ENCODE measurements at regions not wholly inside any gene's neighbourhood (a gene's known extent, or its start where the extent isn't known, plus 50 kb on each side); places are given as distances from the start of the nearest gene placed in this dataset.

DNA sequence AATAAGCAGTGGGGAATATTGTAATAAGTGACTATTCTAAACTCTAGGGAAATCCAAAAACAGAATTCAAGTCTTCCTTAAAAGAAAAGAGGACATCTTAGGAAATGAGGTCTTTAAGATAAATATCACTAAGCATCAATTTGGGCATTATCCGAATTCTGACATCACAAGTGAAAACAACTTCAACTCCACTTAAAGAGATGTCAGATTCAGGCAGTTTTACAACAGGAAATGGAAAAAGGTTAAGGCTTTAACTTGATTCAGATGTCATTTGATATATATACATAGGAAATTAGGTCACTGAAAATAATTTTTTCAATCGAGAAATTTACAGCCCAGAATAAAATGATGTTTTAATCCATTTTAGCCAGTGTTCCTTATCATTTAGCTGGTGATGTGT lies 435.4 kb downstream of the SETD4 start:
- Histone ChIP-seq H3K36me3 (ENCODE audit: control insufficient read depth, insufficient read depth, low read length) (no peaks in the 10 kb centered on the region), H3K9me3 (ENCODE audit: control insufficient read depth, insufficient read depth, low read length) (no peaks in the 10 kb centered on the region), H3K4me3 (ENCODE audit: low read length) (no peak overlapping the region), H3K4me1 (ENCODE audit: control insufficient read depth, insufficient read depth, low read length) (no peaks in the 10 kb centered on the region), H3K27me3 (ENCODE audit: control insufficient read depth, insufficient read depth, low read length) (peaks cover 8% of the 10 kb centered on the region), H3K27ac (ENCODE audit: low read length) (no peak overlapping the region)
- intact Hi-C loops (cut with micrococcal nuclease) = no loop called here
- ATAC-seq = no peak
- no CpG with 5 or more reads among the region's 2 CpGs for WGBS (ENCODE audit: insufficient coverage)
- no peaks in the 10 kb centered on the region for H3K36me3 Mint-ChIP-seq
- TF ChIP-seq, protein P1, sequence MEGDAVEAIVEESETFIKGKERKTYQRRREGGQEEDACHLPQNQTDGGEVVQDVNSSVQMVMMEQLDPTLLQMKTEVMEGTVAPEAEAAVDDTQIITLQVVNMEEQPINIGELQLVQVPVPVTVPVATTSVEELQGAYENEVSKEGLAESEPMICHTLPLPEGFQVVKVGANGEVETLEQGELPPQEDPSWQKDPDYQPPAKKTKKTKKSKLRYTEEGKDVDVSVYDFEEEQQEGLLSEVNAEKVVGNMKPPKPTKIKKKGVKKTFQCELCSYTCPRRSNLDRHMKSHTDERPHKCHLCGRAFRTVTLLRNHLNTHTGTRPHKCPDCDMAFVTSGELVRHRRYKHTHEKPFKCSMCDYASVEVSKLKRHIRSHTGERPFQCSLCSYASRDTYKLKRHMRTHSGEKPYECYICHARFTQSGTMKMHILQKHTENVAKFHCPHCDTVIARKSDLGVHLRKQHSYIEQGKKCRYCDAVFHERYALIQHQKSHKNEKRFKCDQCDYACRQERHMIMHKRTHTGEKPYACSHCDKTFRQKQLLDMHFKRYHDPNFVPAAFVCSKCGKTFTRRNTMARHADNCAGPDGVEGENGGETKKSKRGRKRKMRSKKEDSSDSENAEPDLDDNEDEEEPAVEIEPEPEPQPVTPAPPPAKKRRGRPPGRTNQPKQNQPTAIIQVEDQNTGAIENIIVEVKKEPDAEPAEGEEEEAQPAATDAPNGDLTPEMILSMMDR (IDR thresholded peaks at IDR 0.05) = no peak
- peaks cover 21 to 27% of the 10 kb centered on the region in 2 donors for H3K27me3 Mint-ChIP-seq (ENCODE audit: low read depth in 2 of 2)
- H3K4me1 Mint-ChIP-seq = no peaks in the 10 kb centered on the region
- no peak for DNase-seq
- no peaks in the 10 kb centered on the region for H3K9me3 Mint-ChIP-seq
- H3K27ac Mint-ChIP-seq = no peak overlapping the region
- H3K4me3 Mint-ChIP-seq = no peak overlapping the region

DNA sequence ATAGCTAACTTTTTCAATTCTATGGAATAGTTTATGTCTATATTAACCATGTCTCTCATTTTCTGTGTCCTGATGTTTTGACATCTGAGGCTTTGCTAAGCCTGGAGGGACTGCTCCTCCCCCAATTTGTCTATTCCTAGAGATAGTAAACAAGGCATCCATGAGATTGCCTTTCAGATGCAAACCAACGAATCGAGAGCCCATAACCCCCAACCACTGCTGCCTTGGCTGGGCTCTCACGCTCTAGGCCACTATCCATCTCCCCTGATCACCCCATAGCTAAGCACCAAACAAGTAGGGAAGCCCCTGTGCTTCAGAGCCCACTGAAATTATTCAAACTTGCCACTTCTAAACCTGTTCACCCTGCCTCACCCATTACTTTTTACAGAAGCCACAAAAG lies 437.7 kb downstream of the SETD4 start:
- TF ChIP-seq, protein P1 (IDR thresholded peaks at IDR 0.05) = no peak
- H3K4me3 ChIP-seq (ENCODE audit: low read length) = no peak overlapping the region
- no peaks in the 10 kb centered on the region for H3K4me1 ChIP-seq (ENCODE audit: control insufficient read depth, insufficient read depth, low read length)
- H3K27ac Mint-ChIP-seq = no peak overlapping the region
- no peak overlapping the region for H3K4me3 Mint-ChIP-seq
- 89% methylated on average over 3 of the region's 3 CpGs for WGBS (ENCODE audit: insufficient coverage)
- intact Hi-C loops (cut with micrococcal nuclease) = no loop called here
- no peaks in the 10 kb centered on the region for H3K9me3 ChIP-seq (ENCODE audit: control insufficient read depth, insufficient read depth, low read length)
- peaks cover 18 to 22% of the 10 kb centered on the region in 2 donors for H3K27me3 Mint-ChIP-seq (ENCODE audit: low read depth in 2 of 2)
- ATAC-seq = no peak
- H3K27ac ChIP-seq (ENCODE audit: low read length) = no peak overlapping the region
- peaks cover 4% of the 10 kb centered on the region for H3K27me3 ChIP-seq (ENCODE audit: control insufficient read depth, insufficient read depth, low read length)
- no peak for DNase-seq
- no peaks in the 10 kb centered on the region for H3K36me3 Mint-ChIP-seq
- no peaks in the 10 kb centered on the region for H3K9me3 Mint-ChIP-seq
- H3K4me1 Mint-ChIP-seq = no peaks in the 10 kb centered on the region
- no peaks in the 10 kb centered on the region for H3K36me3 ChIP-seq (ENCODE audit: control insufficient read depth, insufficient read depth, low read length)

DNA sequence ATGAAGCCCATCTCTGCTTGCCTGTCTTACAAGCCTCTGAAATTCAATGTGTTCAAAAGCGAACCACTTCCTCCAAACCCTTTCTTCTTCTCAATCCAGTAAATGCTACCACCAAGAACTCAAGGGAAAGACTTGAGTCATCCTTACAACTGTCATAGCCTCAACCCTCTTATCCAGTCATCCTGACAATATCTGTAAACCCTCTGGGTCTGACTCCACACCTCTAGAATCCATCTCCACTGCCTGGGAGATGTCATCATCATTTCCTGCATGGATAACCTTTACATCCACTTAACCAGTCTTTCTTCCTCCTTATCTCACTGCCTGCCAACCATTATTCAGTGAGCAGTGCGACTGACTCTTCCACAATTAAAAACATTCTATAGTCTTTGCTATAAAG lies 441.1 kb downstream of the SETD4 start:
- TF ChIP-seq, protein P1 (IDR thresholded peaks at IDR 0.05) = no peak
- Histone ChIP-seq H3K4me1 (ENCODE audit: control insufficient read depth, insufficient read depth, low read length) (no peaks in the 10 kb centered on the region), H3K27ac (ENCODE audit: low read length) (no peak overlapping the region), H3K9me3 (ENCODE audit: control insufficient read depth, insufficient read depth, low read length) (no peaks in the 10 kb centered on the region), H3K36me3 (ENCODE audit: control insufficient read depth, insufficient read depth, low read length) (no peaks in the 10 kb centered on the region), H3K4me3 (ENCODE audit: low read length) (no peak overlapping the region), H3K27me3 (ENCODE audit: control insufficient read depth, insufficient read depth, low read length) (no peaks in the 10 kb centered on the region)
- intact Hi-C loops (cut with micrococcal nuclease) = loop anchor here (10.0 kb wide), 1 partner anchor 874 kb away; no protein-coding TSS in a partner anchor
- Mint-ChIP-seq H3K27me3 (ENCODE audit: low read depth in 2 of 2) (peaks cover 12 to 32% of the 10 kb centered on the region in 2 donors), H3K36me3 (no peaks in the 10 kb centered on the region), H3K4me3 (no peak overlapping the region), H3K27ac (no peak overlapping the region), H3K9me3 (no peaks in the 10 kb centered on the region), H3K4me1 (peaks cover 2 to 10% of the 10 kb centered on the region in 2 donors)
- DNase-seq = no peak
- WGBS (ENCODE audit: insufficient coverage) = 85% methylated on average over 2 of the region's 2 CpGs
- no peak for ATAC-seq

GRCh38 chr21:35617491-35617890 lies 442.8 kb downstream of the SETD4 start:
- intact Hi-C loops (cut with micrococcal nuclease) = loop anchor here (10.0 kb wide), 1 partner anchor 873 kb away; no protein-coding TSS in a partner anchor
- H3K4me3 Mint-ChIP-seq = no peak overlapping the region
- ATAC-seq (no peak), DNase-seq (no peak)
- no peaks in the 10 kb centered on the region for H3K9me3 Mint-ChIP-seq
- Histone ChIP-seq H3K9me3 (ENCODE audit: control insufficient read depth, insufficient read depth, low read length) (no peaks in the 10 kb centered on the region), H3K4me1 (ENCODE audit: control insufficient read depth, insufficient read depth, low read length) (no peaks in the 10 kb centered on the region), H3K27ac (ENCODE audit: low read length) (no peak overlapping the region), H3K4me3 (ENCODE audit: low read length) (no peak overlapping the region), H3K27me3 (ENCODE audit: control insufficient read depth, insufficient read depth, low read length) (no peaks in the 10 kb centered on the region), H3K36me3 (ENCODE audit: control insufficient read depth, insufficient read depth, low read length) (no peaks in the 10 kb centered on the region)
- H3K27me3 Mint-ChIP-seq (ENCODE audit: low read depth in 2 of 2) = peaks cover 13 to 42% of the 10 kb centered on the region in 2 donors
- no peak overlapping the region for H3K27ac Mint-ChIP-seq
- WGBS (ENCODE audit: insufficient coverage) = no CpG with 5 or more reads among the region's 3 CpGs
- no peaks in the 10 kb centered on the region for H3K36me3 Mint-ChIP-seq
- TF ChIP-seq, protein P1 (IDR thresholded peaks at IDR 0.05) = no peak
- H3K4me1 Mint-ChIP-seq = peaks cover 8 to 17% of the 10 kb centered on the region in 2 donors

All from natural killer cell (primary cell).